ENCODE measurements at regions not wholly inside any gene's neighbourhood (a gene's known extent, or its start where the extent isn't known, plus 50 kb on each side); places are given as distances from the start of the nearest gene placed in this dataset.

- TF ChIP-seq, protein P1, sequence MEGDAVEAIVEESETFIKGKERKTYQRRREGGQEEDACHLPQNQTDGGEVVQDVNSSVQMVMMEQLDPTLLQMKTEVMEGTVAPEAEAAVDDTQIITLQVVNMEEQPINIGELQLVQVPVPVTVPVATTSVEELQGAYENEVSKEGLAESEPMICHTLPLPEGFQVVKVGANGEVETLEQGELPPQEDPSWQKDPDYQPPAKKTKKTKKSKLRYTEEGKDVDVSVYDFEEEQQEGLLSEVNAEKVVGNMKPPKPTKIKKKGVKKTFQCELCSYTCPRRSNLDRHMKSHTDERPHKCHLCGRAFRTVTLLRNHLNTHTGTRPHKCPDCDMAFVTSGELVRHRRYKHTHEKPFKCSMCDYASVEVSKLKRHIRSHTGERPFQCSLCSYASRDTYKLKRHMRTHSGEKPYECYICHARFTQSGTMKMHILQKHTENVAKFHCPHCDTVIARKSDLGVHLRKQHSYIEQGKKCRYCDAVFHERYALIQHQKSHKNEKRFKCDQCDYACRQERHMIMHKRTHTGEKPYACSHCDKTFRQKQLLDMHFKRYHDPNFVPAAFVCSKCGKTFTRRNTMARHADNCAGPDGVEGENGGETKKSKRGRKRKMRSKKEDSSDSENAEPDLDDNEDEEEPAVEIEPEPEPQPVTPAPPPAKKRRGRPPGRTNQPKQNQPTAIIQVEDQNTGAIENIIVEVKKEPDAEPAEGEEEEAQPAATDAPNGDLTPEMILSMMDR (IDR thresholded peaks at IDR 0.05; ENCODE audit: insufficient read depth, low read depth, low read length), result peak; percentile 15
- DNase-seq (ENCODE audit: low read depth), result peak; percentile 89
- no peak overlapping the region for H3K4me3 ChIP-seq (ENCODE audit: low read depth, low read length)
Measured at GRCh38 chr1:245085508-245086095, 69.2 kb upstream of the KIF26B start.

DNA sequence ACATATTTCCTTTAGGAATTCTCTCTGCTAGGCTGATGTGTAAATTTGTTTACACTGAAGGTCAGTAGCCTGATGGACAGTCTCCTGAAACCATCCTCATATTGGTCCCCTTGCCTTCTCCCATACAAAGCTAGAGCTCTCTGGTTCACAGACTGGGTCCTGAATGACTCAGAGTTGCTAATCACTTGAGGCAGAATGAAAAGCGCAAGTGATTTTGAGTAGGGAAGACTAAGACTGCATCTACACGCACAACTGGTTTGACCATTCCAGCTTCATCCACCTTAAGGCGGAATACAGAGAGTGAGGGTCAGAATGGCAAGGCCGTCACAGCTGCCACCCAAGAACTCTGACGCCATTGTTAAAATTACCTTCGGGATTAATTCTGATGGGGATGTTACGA, 70.2 kb upstream of the KIF26B start:
- no peak for DNase-seq (ENCODE audit: low read depth)
- TF ChIP-seq, protein P1 (IDR thresholded peaks at IDR 0.05; ENCODE audit: insufficient read depth, low read depth, low read length), result no peak
- no peak overlapping the region for H3K4me3 ChIP-seq (ENCODE audit: low read depth, low read length)

DNA sequence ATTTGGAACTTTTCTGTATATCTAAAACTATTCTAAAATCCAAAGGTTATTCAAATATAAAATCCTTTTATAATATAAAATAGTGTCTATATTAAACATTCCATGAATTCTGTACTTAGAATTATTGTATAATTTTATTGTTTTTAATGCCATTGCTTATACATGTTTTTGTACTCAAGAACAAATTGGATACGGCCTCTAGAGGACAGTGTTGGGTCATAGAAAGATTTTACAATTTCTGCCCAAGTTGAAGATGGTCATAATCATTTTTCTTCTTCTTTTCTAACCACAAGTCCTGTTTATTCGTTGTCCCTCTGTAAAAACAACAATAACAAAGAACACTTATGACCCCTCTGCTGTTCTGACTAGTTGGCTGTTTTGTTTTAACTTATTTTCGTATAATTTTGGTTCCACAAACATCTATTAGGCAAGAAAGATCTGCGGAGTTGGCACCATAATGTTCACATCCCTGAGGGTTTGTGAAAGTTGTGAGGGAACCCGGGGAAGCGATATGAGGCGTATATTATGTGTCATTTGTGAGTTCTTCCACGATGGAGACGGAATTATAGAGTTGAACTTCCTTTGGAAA, 75.7 kb upstream of the KIF26B start:
- H3K4me3 ChIP-seq (ENCODE audit: low read depth, low read length), result no peak overlapping the region
- peak; percentile 83 for DNase-seq (ENCODE audit: low read depth)

DNA sequence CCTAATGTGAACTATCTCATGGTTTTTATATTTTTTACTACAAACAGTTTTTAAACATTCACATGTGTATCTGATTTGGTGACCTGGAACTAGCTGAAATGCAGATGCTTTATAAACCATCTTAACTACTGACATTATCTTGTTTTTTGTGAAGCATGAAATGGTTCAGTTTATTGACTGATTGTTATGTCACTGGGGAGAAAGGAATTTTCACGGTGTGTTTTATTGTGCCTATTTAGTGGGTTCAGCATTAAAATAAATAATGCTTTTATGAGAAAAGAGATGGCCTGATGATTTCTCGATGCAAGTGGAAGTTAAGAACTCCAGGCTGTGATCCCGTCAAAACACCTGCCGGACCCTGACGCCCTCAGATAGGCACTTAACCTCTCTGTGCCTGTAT, 79.9 kb upstream of the KIF26B start:
- no peak for DNase-seq (ENCODE audit: low read depth)
- no peak overlapping the region for H3K4me3 ChIP-seq (ENCODE audit: low read depth, low read length)
- TF ChIP-seq, protein P1 (IDR thresholded peaks at IDR 0.05; ENCODE audit: insufficient read depth, low read depth, low read length), result no peak

More for the DNA sequence above, 75.7 kb upstream of the KIF26B start:
- TF ChIP-seq, protein P1 (IDR thresholded peaks at IDR 0.05; ENCODE audit: insufficient read depth, low read depth, low read length), result peak; percentile 81

DNA sequence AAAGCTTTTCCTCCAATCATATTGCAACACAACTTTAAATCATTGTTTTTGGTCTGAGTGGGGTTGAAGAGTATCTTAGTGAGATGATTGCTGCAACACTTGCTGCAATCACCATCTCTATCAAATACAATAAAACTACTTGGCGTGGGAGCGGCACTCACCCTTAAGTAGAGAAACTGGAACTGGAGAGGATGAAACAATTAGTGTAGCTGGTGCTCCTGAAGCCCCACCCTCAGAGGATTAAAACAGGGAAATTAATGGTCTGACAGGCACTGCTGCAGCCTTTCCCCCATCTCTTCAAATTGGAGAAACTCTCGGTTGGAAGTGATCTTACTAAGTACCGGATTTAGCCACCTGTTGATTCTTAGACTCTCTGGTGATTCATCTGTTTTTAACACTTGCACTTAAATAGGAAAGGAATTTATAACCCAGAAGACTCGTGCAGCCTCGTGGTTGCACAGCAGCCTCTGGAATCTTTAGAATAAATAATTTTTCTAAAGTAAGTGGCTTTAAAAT, 80.5 kb upstream of the KIF26B start:
- peak; percentile 80 for DNase-seq (ENCODE audit: low read depth)
- TF ChIP-seq, protein P1 (IDR thresholded peaks at IDR 0.05; ENCODE audit: insufficient read depth, low read depth, low read length), result no peak

DNA sequence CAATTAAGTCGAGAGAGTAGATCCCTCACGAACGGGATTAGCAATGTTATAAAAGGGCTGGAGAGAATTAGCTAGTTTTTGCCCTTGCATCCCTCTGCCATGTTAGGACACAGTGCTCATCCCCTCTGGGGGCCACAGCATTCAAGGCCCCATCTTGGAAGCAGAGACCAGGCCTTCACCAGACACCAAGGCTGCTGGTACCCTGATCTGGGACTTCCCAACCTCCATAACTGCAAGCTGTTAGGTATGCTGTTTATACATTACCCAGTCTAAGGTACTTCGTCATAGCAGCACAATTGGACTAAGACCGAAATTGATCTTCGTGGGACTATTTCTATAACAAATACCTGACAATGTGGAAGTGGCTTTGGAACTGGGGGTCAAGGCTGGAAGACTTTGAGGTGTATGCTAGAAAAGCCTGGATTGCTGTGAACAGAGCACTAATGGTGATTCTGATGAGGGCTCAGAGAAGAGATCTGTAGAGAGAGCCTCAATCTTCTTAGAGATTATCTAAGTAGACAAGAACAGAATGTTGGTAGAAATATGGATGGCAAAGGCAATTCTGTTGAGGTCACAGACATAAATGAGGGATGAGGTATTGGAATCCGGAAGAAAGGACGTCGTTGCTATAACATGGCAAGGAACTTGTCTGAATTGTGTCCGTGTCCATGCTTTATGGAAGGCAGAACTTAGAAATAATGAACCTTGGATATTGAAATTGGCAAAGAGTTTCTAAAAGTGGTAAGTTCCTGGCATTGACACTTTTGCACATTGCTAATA, 83.8 kb upstream of the KIF26B start:
- no peak for DNase-seq (ENCODE audit: low read depth)
- TF ChIP-seq, protein P1 (IDR thresholded peaks at IDR 0.05; ENCODE audit: insufficient read depth, low read depth, low read length), result no peak
- no peak overlapping the region for H3K4me3 ChIP-seq (ENCODE audit: low read depth, low read length)

More for the DNA sequence above, 80.5 kb upstream of the KIF26B start:
- no peak overlapping the region for H3K4me3 ChIP-seq (ENCODE audit: low read depth, low read length)

All from fibroblast of villous mesenchyme (primary cell).